Stimulated activated CD8-positive, alpha-beta memory T cell treated with anti-CD3 and anti-CD28 coated beads, Interleukin-15, amount 100 ng/mL, for 24 hours (primary cell): ENCODE measurements at regions not wholly inside any gene's neighbourhood (a gene's known extent, or its start where the extent isn't known, plus 50 kb on each side); places are given as distances from the start of the nearest gene placed in this dataset.

Experiments
- DNase-seq: peaks from one replicate; pipeline ENCODE4 v3.0.0-alpha.2; 2020; ENCODE audit warnings: low read depth

GRCh38 chr15:69793431-69793780 is 304.3 kb downstream of the TLE3 start:
- DNase-seq = no peak

- no peak for DNase-seq
Observed at GRCh38 chr15:69793781-69794451, 303.8 kb downstream of the TLE3 start.

GRCh38 chr15:69794645-69795469 is 302.9 kb downstream of the TLE3 start:
- DNase-seq = no peak

- DNase-seq = no peak
Observed at GRCh38 chr15:69795601-69796000, 302.1 kb downstream of the TLE3 start.

GRCh38 chr15:69797051-69797595 is 300.6 kb downstream of the TLE3 start:
- no peak for DNase-seq

GRCh38 chr15:69797615-69798014 is 300.1 kb downstream of the TLE3 start:
- DNase-seq = no peak

- no peak for DNase-seq
Observed at GRCh38 chr15:69798481-69799250, 299.1 kb downstream of the TLE3 start.

GRCh38 chr15:69801144-69801543 is 296.6 kb downstream of the TLE3 start:
- DNase-seq = no peak

- no peak for DNase-seq
Observed at GRCh38 chr15:69802432-69802831, 295.3 kb downstream of the TLE3 start.

GRCh38 chr15:69804786-69805185 is 292.9 kb downstream of the TLE3 start:
- DNase-seq = no peak

GRCh38 chr15:69805248-69805953 is 292.3 kb downstream of the TLE3 start:
- DNase-seq = no peak

- no peak for DNase-seq
Observed at GRCh38 chr15:69806287-69806915, 291.3 kb downstream of the TLE3 start.

- no peak for DNase-seq
Observed at GRCh38 chr15:69807721-69808120, 290.0 kb downstream of the TLE3 start.

- DNase-seq = no peak
Observed at GRCh38 chr15:69808756-69809155, 289.0 kb downstream of the TLE3 start.

GRCh38 chr15:69809421-69809820 is 288.3 kb downstream of the TLE3 start:
- no peak for DNase-seq

GRCh38 chr15:69810431-69811354 is 287.0 kb downstream of the TLE3 start:
- no peak for DNase-seq

- no peak for DNase-seq
Observed at GRCh38 chr15:69812861-69813261, 284.9 kb downstream of the TLE3 start.

- DNase-seq = no peak
Observed at GRCh38 chr15:69813881-69814280, 283.8 kb downstream of the TLE3 start.

- no peak for DNase-seq
Observed at GRCh38 chr15:69814932-69815331, 282.8 kb downstream of the TLE3 start.

- DNase-seq = no peak
Observed at GRCh38 chr15:69815793-69816192, 281.9 kb downstream of the TLE3 start.
